ENCODE measurements at regions not wholly inside any gene's neighbourhood (a gene's known extent, or its start where the extent isn't known, plus 50 kb on each side); places are given as distances from the start of the nearest gene placed in this dataset.

DNA sequence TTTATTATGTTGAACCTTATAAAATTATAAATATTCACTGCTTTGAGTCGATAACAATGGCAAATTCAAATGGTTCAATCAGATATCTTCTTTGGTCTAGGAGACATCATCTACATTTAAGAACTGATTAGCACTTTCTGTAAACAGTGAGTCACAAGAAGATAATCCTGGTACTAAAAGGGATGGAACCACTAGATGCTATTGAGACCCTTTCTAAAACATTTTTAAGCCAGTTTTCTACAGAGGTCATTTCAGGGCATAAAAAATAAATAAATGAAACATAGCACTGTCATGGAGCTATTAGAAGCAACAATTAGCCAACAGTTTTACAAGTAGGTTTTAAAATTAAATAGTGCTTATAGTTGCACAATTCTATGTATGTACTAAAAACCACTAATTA is 212.2 kb downstream of the DUSP6 start:
- TF ChIP-seq, protein P1, sequence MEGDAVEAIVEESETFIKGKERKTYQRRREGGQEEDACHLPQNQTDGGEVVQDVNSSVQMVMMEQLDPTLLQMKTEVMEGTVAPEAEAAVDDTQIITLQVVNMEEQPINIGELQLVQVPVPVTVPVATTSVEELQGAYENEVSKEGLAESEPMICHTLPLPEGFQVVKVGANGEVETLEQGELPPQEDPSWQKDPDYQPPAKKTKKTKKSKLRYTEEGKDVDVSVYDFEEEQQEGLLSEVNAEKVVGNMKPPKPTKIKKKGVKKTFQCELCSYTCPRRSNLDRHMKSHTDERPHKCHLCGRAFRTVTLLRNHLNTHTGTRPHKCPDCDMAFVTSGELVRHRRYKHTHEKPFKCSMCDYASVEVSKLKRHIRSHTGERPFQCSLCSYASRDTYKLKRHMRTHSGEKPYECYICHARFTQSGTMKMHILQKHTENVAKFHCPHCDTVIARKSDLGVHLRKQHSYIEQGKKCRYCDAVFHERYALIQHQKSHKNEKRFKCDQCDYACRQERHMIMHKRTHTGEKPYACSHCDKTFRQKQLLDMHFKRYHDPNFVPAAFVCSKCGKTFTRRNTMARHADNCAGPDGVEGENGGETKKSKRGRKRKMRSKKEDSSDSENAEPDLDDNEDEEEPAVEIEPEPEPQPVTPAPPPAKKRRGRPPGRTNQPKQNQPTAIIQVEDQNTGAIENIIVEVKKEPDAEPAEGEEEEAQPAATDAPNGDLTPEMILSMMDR (IDR thresholded peaks at IDR 0.05; ENCODE audit: low read depth, low read length, poor library complexity, severe bottlenecking) = no peak
- no peak for TF ChIP-seq EZH2phosphoT487 (IDR thresholded peaks at IDR 0.05; ENCODE audit: borderline replicate concordance, low read length)

Measured in DOHH2 (cell line).